HepG2 (cell line): ENCODE measurements at regions not wholly inside any gene's neighbourhood (a gene's known extent, or its start where the extent isn't known, plus 50 kb on each side); places are given as distances from the start of the nearest gene placed in this dataset.
A peak's percentile ranks its signal among the peaks of the same experiment; 100 is the strongest.

Experiments used
- ATAC-seq: fragments of 200-7000 bp; cut with Tn5 transposase; 3 replicates; pipeline ENCODE4 v1.9.1; 2020; ENCODE audit warnings: mild to moderate bottlenecking, moderate library complexity
- BruUV-seq: library from RNA; stranded (reverse); fragments of 400-500 nt; replicated peaks from 2 replicates; lab custom pipeline; 2021; lab: Mats Ljungman, UMichigan
- CTCF ChIA-PET: fragments of 300-600 bp; formaldehyde crosslinking; extraction: SDS; loops from one replicate; lab custom pipeline; 2021; ENCODE audit warnings: low total read pairs, inconsistent platforms, low intra/inter-chr PET ratio; lab: Yijun Ruan, JAX
- POLR2A ChIA-PET: fragments of 350-600 bp; sonication (Branson Sonifier 250); formaldehyde crosslinking; loops from one replicate; lab custom pipeline; 2020; ENCODE audit warnings: antibody characterized with exemption, inconsistent platforms; lab: Yijun Ruan, JAX
- DNase-seq: peaks from one replicate; pipeline ENCODE4 v3.0.0-alpha.2; 2015; ENCODE audit warnings: low spot score
- FAIRE-seq: peaks from 3 replicates; lab custom pipeline; 2011; peaks lifted over from hg19 to GRCh38; lab: Jason Lieb, UNC
- H2AFZ ChIP-seq: one replicate; pipeline ENCODE4 v1.6.1; 2011; ENCODE audit warnings: low read length, inconsistent platforms
- H3K27ac ChIP-seq: fragments of 300-600 bp; 3 replicates; pipeline ENCODE4 v1.8.0; 2011; ENCODE audit warnings: mixed run types, mild to moderate bottlenecking, mixed read lengths, low read length, inconsistent platforms; ENCODE audit not compliant: insufficient read depth; ENCODE audit errors: extremely low read length
- H3K27me3 ChIP-seq, 2 experiments: fragments of 200-600 bp in 1 of 2; 2 replicates in 1 of 2; 3 replicates in 1 of 2; pipeline versions ENCODE4 v1.6.0 to v1.8.0; 2011; ENCODE audit warnings: low read length in 2 of 2, mild to moderate bottlenecking in 2 of 2, moderate library complexity in 2 of 2, inconsistent platforms in 1 of 2; ENCODE audit not compliant: insufficient read depth in 2 of 2, control insufficient read depth in 1 of 2
- H3K36me3 ChIP-seq, 2 experiments: fragments of 200-600 bp in 1 of 2; replicated peaks in 1 of 2; 2 replicates in 1 of 2; 3 replicates in 1 of 2; pipeline versions ENCODE4 v1.5.1 to v1.8.0; 2011; ENCODE audit warnings: low read length in 2 of 2, inconsistent platforms in 1 of 2; ENCODE audit not compliant: insufficient read depth in 2 of 2, control insufficient read depth in 1 of 2
- H3K4me1 ChIP-seq: 2 replicates; pipeline ENCODE4 v1.5.1; 2012; ENCODE audit warnings: low read length, inconsistent platforms; ENCODE audit not compliant: insufficient read depth
- H3K4me2 ChIP-seq: 2 replicates; pipeline ENCODE4 v1.6.0; 2011; ENCODE audit warnings: low read depth, low read length, inconsistent platforms
- H3K4me3 ChIP-seq, 3 experiments: fragments of 200-600 bp in 1 of 3; sonication (generic), shearing (Covaris generic) in 1 of 3; replicated peaks in 1 of 3; 2 replicates each; pipeline ENCODE4 v1.5.1; 2011 to 2016; ENCODE audit warnings: low read length in 3 of 3, inconsistent platforms in 2 of 3, low read depth in 2 of 3, mild to moderate bottlenecking in 2 of 3, control low read depth in 1 of 3, mixed read lengths in 1 of 3; ENCODE audit not compliant: insufficient read depth in 1 of 3
- H3K79me2 ChIP-seq: one replicate; pipeline ENCODE4 v1.6.1; 2011; ENCODE audit warnings: low read length, inconsistent platforms; ENCODE audit not compliant: insufficient read depth
- H3K9ac ChIP-seq: 2 replicates; pipeline ENCODE4 v1.6.0; 2011; ENCODE audit warnings: mild to moderate bottlenecking, low read depth, low read length, inconsistent platforms; ENCODE audit not compliant: insufficient read depth
- H3K9me3 ChIP-seq: 2 replicates; pipeline ENCODE4 v1.5.1; 2012; ENCODE audit warnings: mild to moderate bottlenecking, low read length
- H4K20me1 ChIP-seq: 2 replicates; pipeline ENCODE4 v1.6.0; 2011; ENCODE audit warnings: inconsistent platforms, mild to moderate bottlenecking, low read length, moderate library complexity; ENCODE audit not compliant: insufficient read depth
- DR1 ChIP-seq: sonication (generic); formaldehyde crosslinking; IDR thresholded peaks from 2 replicates; pipeline ENCODE4 v1.8.0; 2021; ENCODE audit warnings: mild to moderate bottlenecking, missing genetic modification reagents, inconsistent platforms
- FOSL2 ChIP-seq: sonication (generic); formaldehyde crosslinking; IDR thresholded peaks from 2 replicates; pipeline ENCODE4 v1.4.0; 2020; ENCODE audit warnings: missing genetic modification reagents
- HMG20A ChIP-seq: IDR thresholded peaks from 2 replicates; pipeline ENCODE4 v1.6.1; 2016; ENCODE audit warnings: borderline replicate concordance
- HOXA9 ChIP-seq: sonication (generic); formaldehyde crosslinking; IDR thresholded peaks from 2 replicates; pipeline ENCODE4 v1.8.1; 2022; ENCODE audit warnings: missing genetic modification reagents, mild to moderate bottlenecking, moderate library complexity, borderline replicate concordance
- IKZF4 ChIP-seq: sonication (generic); formaldehyde crosslinking; IDR thresholded peaks from 2 replicates; pipeline ENCODE4 v1.5.1; 2020; ENCODE audit warnings: borderline replicate concordance, mild to moderate bottlenecking, low read depth, missing genetic modification reagents; ENCODE audit errors: not compliant biosample characterization
- MTA3 ChIP-seq: sonication (generic); formaldehyde crosslinking; IDR thresholded peaks from 2 replicates; pipeline ENCODE4 v1.4.0; 2020; ENCODE audit warnings: missing genetic modification reagents
- NAIF1 ChIP-seq: sonication (generic); formaldehyde crosslinking; IDR thresholded peaks from 2 replicates; pipeline ENCODE4 v1.5.0; 2020; ENCODE audit warnings: mild to moderate bottlenecking, missing genetic modification reagents, borderline replicate concordance
- PHF21A ChIP-seq: sonication (generic); formaldehyde crosslinking; IDR thresholded peaks from 2 replicates; pipeline ENCODE4 v1.5.0; 2020; ENCODE audit warnings: mild to moderate bottlenecking, missing genetic modification reagents
- PRMT3 ChIP-seq: sonication (generic); formaldehyde crosslinking; IDR thresholded peaks from 2 replicates; pipeline ENCODE4 v1.8.1; 2022; ENCODE audit warnings: low read depth, mild to moderate bottlenecking, moderate library complexity, missing genetic modification reagents, borderline replicate concordance
- ZNF296 ChIP-seq: sonication (generic); formaldehyde crosslinking; conservative IDR thresholded peaks from 2 replicates; pipeline ENCODE4 v1.5.0; 2020; ENCODE audit warnings: mild to moderate bottlenecking, missing genetic modification reagents
- ZNF614 ChIP-seq: IDR thresholded peaks from 2 replicates; pipeline ENCODE4 v1.6.1; 2018; ENCODE audit warnings: missing biosample characterization, missing genetic modification reagents, inconsistent platforms, borderline replicate concordance
- WGBS: methylation state at CpG from one replicate; pipeline ENCODE4 v1.1.6; 2017; ENCODE audit warnings: low lambda C conversion rate; 5-methylcytosine and 5-hydroxymethylcytosine counted together
- in situ Hi-C: cut with HindIII; loops from 2 replicates; pipeline ENCODE4 v1.10.0; 2017; ENCODE audit warnings: low pct_unique_long_range_greater_than_20kb; ENCODE audit not compliant: extremely low pct_ligation_motif_present
- intact Hi-C: fragments of 100-400 bp; cut with micrococcal nuclease; formaldehyde crosslinking; loops from one replicate; pipeline ENCODE4 v1.10.0; 2022; ENCODE audit not compliant: unreplicated experiment
- TF ChIP-seq, protein P1 (sequence below): sonication (generic); formaldehyde crosslinking; IDR thresholded peaks from 2 replicates; pipeline ENCODE4 v1.4.0; 2020; ENCODE audit warnings: missing genetic modification reagents, mild to moderate bottlenecking, borderline replicate concordance
- TF ChIP-seq, protein P2 (sequence below): IDR thresholded peaks from 2 replicates; pipeline ENCODE4 v1.6.1; 2016; ENCODE audit warnings: low read depth, control low read depth
- TF ChIP-seq, protein P3 (sequence below): sonication (generic); formaldehyde crosslinking; conservative IDR thresholded peaks from 2 replicates; pipeline ENCODE4 v1.8.0; 2022; ENCODE audit warnings: mild to moderate bottlenecking, moderate library complexity, missing genetic modification reagents

DNA sequence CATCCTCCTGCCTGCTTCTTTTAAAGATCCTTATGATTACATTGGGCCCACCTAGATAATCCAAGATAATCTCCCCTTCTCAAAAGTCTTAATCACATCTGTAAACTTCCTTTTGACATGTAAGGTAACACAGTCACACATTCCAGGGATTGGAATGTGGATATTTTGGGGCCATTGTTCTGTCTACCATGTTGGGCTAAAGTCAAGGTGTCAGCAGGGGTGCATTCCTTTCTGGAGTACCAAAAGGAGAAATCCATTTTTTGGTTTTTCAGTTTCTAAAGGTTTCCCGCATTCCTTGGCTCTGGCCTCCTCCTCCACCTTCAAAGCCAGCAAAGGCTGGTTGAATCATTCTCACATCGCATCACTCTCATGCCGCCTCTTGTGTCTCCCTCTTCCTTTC lies 197.6 kb upstream of the NFE2L3 start:
- in situ Hi-C loops (no loop called here), intact Hi-C loops (loop anchor here (5.0 kb wide), 2 partner anchors 33 to 203 kb away; no protein-coding TSS in a partner anchor)
- 94% methylated on average over 3 of the region's 3 CpGs for WGBS
- H3K27ac ChIP-seq = no peak overlapping the region
- H4K20me1 ChIP-seq = no peaks in the 10 kb centered on the region
- no TSS peak for BruUV-seq
- DNase-seq (no peak), FAIRE-seq (no peak), ATAC-seq (no peak)
- no peak overlapping the region for H3K9ac ChIP-seq
- H3K4me1 ChIP-seq = peaks cover 32% of the 10 kb centered on the region
- CTCF ChIA-PET = no interaction called here
- H3K27me3 ChIP-seq = no peaks in the 10 kb centered on the region
- no peak overlapping the region for H3K4me2 ChIP-seq
- POLR2A ChIA-PET = no interaction called here
- no peaks in the 10 kb centered on the region for H3K9me3 ChIP-seq
- TF ChIP-seq ZNF614 (CRISPR knock-in tag) = no peak
- no peak for TF ChIP-seq HMG20A (CRISPR knock-in tag)
- no peak for TF ChIP-seq HOXA9
- TF ChIP-seq, protein P1, sequence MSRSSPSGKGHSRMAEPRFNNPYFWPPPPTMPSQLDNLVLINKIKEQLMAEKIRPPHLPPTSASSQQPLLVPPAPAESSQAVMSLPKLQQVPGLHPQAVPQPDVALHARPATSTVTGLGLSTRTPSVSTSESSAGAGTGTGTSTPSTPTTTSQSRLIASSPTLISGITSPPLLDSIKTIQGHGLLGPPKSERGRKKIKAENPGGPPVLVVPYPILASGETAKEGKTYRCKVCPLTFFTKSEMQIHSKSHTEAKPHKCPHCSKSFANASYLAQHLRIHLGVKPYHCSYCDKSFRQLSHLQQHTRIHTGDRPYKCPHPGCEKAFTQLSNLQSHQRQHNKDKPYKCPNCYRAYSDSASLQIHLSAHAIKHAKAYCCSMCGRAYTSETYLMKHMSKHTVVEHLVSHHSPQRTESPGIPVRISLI (CRISPR knock-in tag) = no peak
- no peak overlapping the region for H3K4me3 ChIP-seq
- H3K79me2 ChIP-seq = peaks cover 3% of the 10 kb centered on the region
- H3K36me3 ChIP-seq = no peaks in the 10 kb centered on the region
- H2AFZ ChIP-seq = no peak overlapping the region

DNA sequence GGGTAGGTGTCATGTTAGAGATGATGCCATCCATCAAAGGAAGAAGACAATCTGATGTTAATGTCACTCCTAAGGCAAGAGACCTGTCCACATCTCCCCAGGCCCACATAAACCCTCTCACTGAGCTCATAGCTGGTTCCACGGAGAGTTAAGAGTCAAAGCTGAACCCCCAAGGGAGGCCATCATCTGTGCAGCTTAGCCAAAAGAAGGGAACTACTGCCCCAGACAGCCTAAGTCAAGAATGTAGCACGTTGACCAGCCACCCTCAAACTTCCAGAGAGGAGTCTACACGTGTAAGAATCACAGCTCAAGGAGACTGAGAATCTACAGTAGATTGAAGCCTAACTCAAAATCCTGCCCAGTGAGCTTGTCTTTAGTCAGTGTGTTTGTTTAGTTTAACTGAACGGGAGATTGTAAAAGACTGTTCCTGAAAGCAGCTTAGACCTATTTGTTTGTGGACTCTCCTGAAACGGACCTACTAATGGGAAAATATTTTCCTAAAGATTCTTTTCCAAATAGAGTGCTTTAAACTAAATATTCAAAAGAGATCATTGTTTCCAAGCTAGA lies 192.7 kb upstream of the NFE2L3 start:
- ATAC-seq (no peak), DNase-seq (no peak), FAIRE-seq (no peak)
- Histone ChIP-seq H3K9me3 (no peaks in the 10 kb centered on the region), H3K36me3 (no peaks in the 10 kb centered on the region), H3K27me3 (peaks cover 0 to 8% of the 10 kb centered on the region in 2 experiments; a peak in 2 of 5 replicates), H3K4me1 (peaks cover 9% of the 10 kb centered on the region), H3K79me2 (no peaks in the 10 kb centered on the region), H4K20me1 (no peaks in the 10 kb centered on the region), H3K9ac (no peak overlapping the region), H3K4me3 (no peak overlapping the region), H3K27ac (no peak overlapping the region), H3K4me2 (peak overlapping the region; percentile 22), H2AFZ (peak overlapping the region; percentile 91)
- ChIA-PET POLR2A (interaction anchor here (0.7 kb wide), 1 partner anchor 10 kb away, joined by 3 read pairs; no protein-coding TSS in a partner anchor), CTCF (no interaction called here)
- intact Hi-C loops (no loop called here), in situ Hi-C loops (no loop called here)
- BruUV-seq = no TSS peak
- 8% methylated on average over 5 of the region's 5 CpGs for WGBS
- TF ChIP-seq DR1 = no peak
- TF ChIP-seq MTA3 (CRISPR knock-in tag) = no peak
- TF ChIP-seq, protein P2, sequence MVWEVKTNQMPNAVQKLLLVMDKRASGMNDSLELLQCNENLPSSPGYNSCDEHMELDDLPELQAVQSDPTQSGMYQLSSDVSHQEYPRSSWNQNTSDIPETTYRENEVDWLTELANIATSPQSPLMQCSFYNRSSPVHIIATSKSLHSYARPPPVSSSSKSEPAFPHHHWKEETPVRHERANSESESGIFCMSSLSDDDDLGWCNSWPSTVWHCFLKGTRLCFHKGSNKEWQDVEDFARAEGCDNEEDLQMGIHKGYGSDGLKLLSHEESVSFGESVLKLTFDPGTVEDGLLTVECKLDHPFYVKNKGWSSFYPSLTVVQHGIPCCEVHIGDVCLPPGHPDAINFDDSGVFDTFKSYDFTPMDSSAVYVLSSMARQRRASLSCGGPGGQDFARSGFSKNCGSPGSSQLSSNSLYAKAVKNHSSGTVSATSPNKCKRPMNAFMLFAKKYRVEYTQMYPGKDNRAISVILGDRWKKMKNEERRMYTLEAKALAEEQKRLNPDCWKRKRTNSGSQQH = no peak
- TF ChIP-seq PHF21A (CRISPR knock-in tag) = no peak
- TF ChIP-seq ZNF296 (CRISPR knock-in tag) = no peak
- TF ChIP-seq, protein P3, sequence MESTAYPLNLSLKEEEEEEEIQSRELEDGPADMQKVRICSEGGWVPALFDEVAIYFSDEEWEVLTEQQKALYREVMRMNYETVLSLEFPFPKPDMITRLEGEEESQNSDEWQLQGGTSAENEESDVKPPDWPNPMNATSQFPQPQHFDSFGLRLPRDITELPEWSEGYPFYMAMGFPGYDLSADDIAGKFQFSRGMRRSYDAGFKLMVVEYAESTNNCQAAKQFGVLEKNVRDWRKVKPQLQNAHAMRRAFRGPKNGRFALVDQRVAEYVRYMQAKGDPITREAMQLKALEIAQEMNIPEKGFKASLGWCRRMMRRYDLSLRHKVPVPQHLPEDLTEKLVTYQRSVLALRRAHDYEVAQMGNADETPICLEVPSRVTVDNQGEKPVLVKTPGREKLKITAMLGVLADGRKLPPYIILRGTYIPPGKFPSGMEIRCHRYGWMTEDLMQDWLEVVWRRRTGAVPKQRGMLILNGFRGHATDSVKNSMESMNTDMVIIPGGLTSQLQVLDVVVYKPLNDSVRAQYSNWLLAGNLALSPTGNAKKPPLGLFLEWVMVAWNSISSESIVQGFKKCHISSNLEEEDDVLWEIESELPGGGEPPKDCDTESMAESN (CRISPR knock-in tag) = no peak
- no peak for TF ChIP-seq PRMT3 (CRISPR knock-in tag)
- no peak for TF ChIP-seq FOSL2 (CRISPR knock-in tag)
- TF ChIP-seq IKZF4 = no peak
- no peak for TF ChIP-seq NAIF1
